ENCODE measurements at regions not wholly inside any gene's neighbourhood (a gene's known extent, or its start where the extent isn't known, plus 50 kb on each side); places are given as distances from the start of the nearest gene placed in this dataset.

- DNase-seq = no peak
- WGBS (ENCODE audit: insufficient coverage) = no CpG with 5 or more reads among the region's 4 CpGs
- POLR2A ChIA-PET = no interaction called here
- peaks cover 0 to 6% (median 5%) of the 10 kb centered on the region in 5 experiments for H3K27me3 ChIP-seq (replicated peaks in 2 of 5; ENCODE audit: control insufficient read depth in 4 of 5, insufficient read depth in 5 of 5, low read length in 4 of 5)
- H3K27ac ChIP-seq (ENCODE audit: insufficient read depth in 1 of 2, low read depth in 1 of 2, low read length in 2 of 2, poor library complexity in 1 of 2, severe bottlenecking in 2 of 2) = no peak overlapping the region
- CTCF ChIA-PET = no interaction called here
- peaks cover 0 to 1% (median 0%) of the 10 kb centered on the region in 5 experiments for H3K9me3 ChIP-seq (ENCODE audit: control extremely low read depth in 1 of 5, control insufficient read depth in 4 of 5, insufficient read depth in 2 of 5, low read depth in 1 of 5, low read length in 4 of 5)
- H3K36me3 ChIP-seq (ENCODE audit: control insufficient read depth in 4 of 4, insufficient read depth in 4 of 4, low read length in 3 of 4) = no peaks in the 10 kb centered on the region
- no peak overlapping the region for H3K4me3 ChIP-seq (ENCODE audit: control insufficient read depth in 1 of 7, extremely low read depth in 1 of 7, insufficient read depth in 4 of 7, low read depth in 2 of 7, low read length in 6 of 7)
- H3K4me1 ChIP-seq (ENCODE audit: control extremely low read depth in 1 of 4, control insufficient read depth in 4 of 4, insufficient read depth in 4 of 4, low read length in 3 of 4) = no peaks in the 10 kb centered on the region
Measured at GRCh38 chr10:125495386-125495785, 187.6 kb downstream of the TEX36 start.

- H3K4me1 ChIP-seq (ENCODE audit: control extremely low read depth in 1 of 4, control insufficient read depth in 4 of 4, insufficient read depth in 4 of 4, low read length in 3 of 4) = no peaks in the 10 kb centered on the region
- WGBS (ENCODE audit: insufficient coverage) = 85% methylated on average over 9 of the region's 10 CpGs
- no peaks in the 10 kb centered on the region for H3K36me3 ChIP-seq (ENCODE audit: control insufficient read depth in 4 of 4, insufficient read depth in 4 of 4, low read length in 3 of 4)
- no peak overlapping the region for H3K4me3 ChIP-seq (ENCODE audit: control insufficient read depth in 1 of 7, extremely low read depth in 1 of 7, insufficient read depth in 4 of 7, low read depth in 2 of 7, low read length in 6 of 7)
- ChIA-PET CTCF (no interaction called here), POLR2A (no interaction called here)
- no peak for DNase-seq
- peaks cover 0 to 1% (median 0%) of the 10 kb centered on the region in 5 experiments for H3K9me3 ChIP-seq (ENCODE audit: control extremely low read depth in 1 of 5, control insufficient read depth in 4 of 5, insufficient read depth in 2 of 5, low read depth in 1 of 5, low read length in 4 of 5)
- no peak overlapping the region for H3K27ac ChIP-seq (ENCODE audit: insufficient read depth in 1 of 2, low read depth in 1 of 2, low read length in 2 of 2, poor library complexity in 1 of 2, severe bottlenecking in 2 of 2)
- H3K27me3 ChIP-seq (replicated peaks in 2 of 5; ENCODE audit: control insufficient read depth in 4 of 5, insufficient read depth in 5 of 5, low read length in 4 of 5) = peaks cover 0 to 6% (median 6%) of the 10 kb centered on the region in 5 experiments
Measured at GRCh38 chr10:125494651-125495239, 188.2 kb downstream of the TEX36 start.

- Histone ChIP-seq H3K9me3 (ENCODE audit: control extremely low read depth in 1 of 5, control insufficient read depth in 4 of 5, insufficient read depth in 2 of 5, low read depth in 1 of 5, low read length in 4 of 5) (peaks cover 0 to 3% (median 0%) of the 10 kb centered on the region in 5 experiments), H3K27ac (ENCODE audit: insufficient read depth in 1 of 2, low read depth in 1 of 2, low read length in 2 of 2, poor library complexity in 1 of 2, severe bottlenecking in 2 of 2) (no peak overlapping the region), H3K4me1 (ENCODE audit: control extremely low read depth in 1 of 4, control insufficient read depth in 4 of 4, insufficient read depth in 4 of 4, low read length in 3 of 4) (no peaks in the 10 kb centered on the region), H3K27me3 (replicated peaks in 2 of 5; ENCODE audit: control insufficient read depth in 4 of 5, insufficient read depth in 5 of 5, low read length in 4 of 5) (peaks cover 0 to 9% (median 4%) of the 10 kb centered on the region in 5 experiments), H3K4me3 (ENCODE audit: control insufficient read depth in 1 of 7, extremely low read depth in 1 of 7, insufficient read depth in 4 of 7, low read depth in 2 of 7, low read length in 6 of 7) (no peak overlapping the region), H3K36me3 (ENCODE audit: control insufficient read depth in 4 of 4, insufficient read depth in 4 of 4, low read length in 3 of 4) (no peaks in the 10 kb centered on the region)
- WGBS (ENCODE audit: insufficient coverage) = no CpG with 5 or more reads among the region's 2 CpGs
- no peak for DNase-seq
- POLR2A ChIA-PET = no interaction called here
- CTCF ChIA-PET = no interaction called here
Measured at GRCh38 chr10:125491381-125491780, 191.6 kb downstream of the TEX36 start.

- Histone ChIP-seq H3K27me3 (replicated peaks in 2 of 5; ENCODE audit: control insufficient read depth in 4 of 5, insufficient read depth in 5 of 5, low read length in 4 of 5) (peaks cover 0 to 14% (median 4%) of the 10 kb centered on the region in 5 experiments), H3K4me1 (ENCODE audit: control extremely low read depth in 1 of 4, control insufficient read depth in 4 of 4, insufficient read depth in 4 of 4, low read length in 3 of 4) (no peaks in the 10 kb centered on the region), H3K9me3 (ENCODE audit: control extremely low read depth in 1 of 5, control insufficient read depth in 4 of 5, insufficient read depth in 2 of 5, low read depth in 1 of 5, low read length in 4 of 5) (peaks cover 0 to 1% (median 0%) of the 10 kb centered on the region in 5 experiments), H3K27ac (ENCODE audit: insufficient read depth in 1 of 2, low read depth in 1 of 2, low read length in 2 of 2, poor library complexity in 1 of 2, severe bottlenecking in 2 of 2) (no peak overlapping the region), H3K36me3 (ENCODE audit: control insufficient read depth in 4 of 4, insufficient read depth in 4 of 4, low read length in 3 of 4) (no peaks in the 10 kb centered on the region), H3K4me3 (ENCODE audit: control insufficient read depth in 1 of 7, extremely low read depth in 1 of 7, insufficient read depth in 4 of 7, low read depth in 2 of 7, low read length in 6 of 7) (no peak overlapping the region)
- no peak for DNase-seq
- 53% methylated on average over 2 of the region's 6 CpGs for WGBS (ENCODE audit: insufficient coverage)
- ChIA-PET POLR2A (no interaction called here), CTCF (no interaction called here)
Measured at GRCh38 chr10:125489731-125490130, 193.2 kb downstream of the TEX36 start.

- DNase-seq = no peak
- no peak overlapping the region for H3K4me3 ChIP-seq (ENCODE audit: control insufficient read depth in 1 of 7, extremely low read depth in 1 of 7, insufficient read depth in 4 of 7, low read depth in 2 of 7, low read length in 6 of 7)
- no peaks in the 10 kb centered on the region for H3K4me1 ChIP-seq (ENCODE audit: control extremely low read depth in 1 of 4, control insufficient read depth in 4 of 4, insufficient read depth in 4 of 4, low read length in 3 of 4)
- ChIA-PET POLR2A (no interaction called here), CTCF (no interaction called here)
- no peaks in the 10 kb centered on the region for H3K36me3 ChIP-seq (ENCODE audit: control insufficient read depth in 4 of 4, insufficient read depth in 4 of 4, low read length in 3 of 4)
- WGBS (ENCODE audit: insufficient coverage) = 88% methylated on average over 3 of the region's 4 CpGs
- peaks cover 0 to 22% (median 6%) of the 10 kb centered on the region in 5 experiments for H3K27me3 ChIP-seq (replicated peaks in 2 of 5; ENCODE audit: control insufficient read depth in 4 of 5, insufficient read depth in 5 of 5, low read length in 4 of 5)
- H3K9me3 ChIP-seq (ENCODE audit: control extremely low read depth in 1 of 5, control insufficient read depth in 4 of 5, insufficient read depth in 2 of 5, low read depth in 1 of 5, low read length in 4 of 5) = peaks cover 0 to 1% (median 0%) of the 10 kb centered on the region in 5 experiments
- H3K27ac ChIP-seq (ENCODE audit: insufficient read depth in 1 of 2, low read depth in 1 of 2, low read length in 2 of 2, poor library complexity in 1 of 2, severe bottlenecking in 2 of 2) = no peak overlapping the region
Measured at GRCh38 chr10:125485665-125486064, 197.3 kb downstream of the TEX36 start.

- no peaks in the 10 kb centered on the region for H3K36me3 ChIP-seq (ENCODE audit: control insufficient read depth in 4 of 4, insufficient read depth in 4 of 4, low read length in 3 of 4)
- no peak overlapping the region for H3K27ac ChIP-seq (ENCODE audit: insufficient read depth in 1 of 2, low read depth in 1 of 2, low read length in 2 of 2, poor library complexity in 1 of 2, severe bottlenecking in 2 of 2)
- H3K4me1 ChIP-seq (ENCODE audit: control extremely low read depth in 1 of 4, control insufficient read depth in 4 of 4, insufficient read depth in 4 of 4, low read length in 3 of 4) = no peaks in the 10 kb centered on the region
- H3K27me3 ChIP-seq (replicated peaks in 2 of 5; ENCODE audit: control insufficient read depth in 4 of 5, insufficient read depth in 5 of 5, low read length in 4 of 5) = peaks cover 0 to 27% (median 2%) of the 10 kb centered on the region in 5 experiments
- ChIA-PET CTCF (no interaction called here), POLR2A (no interaction called here)
- no peak for DNase-seq
- H3K4me3 ChIP-seq (ENCODE audit: control insufficient read depth in 1 of 7, extremely low read depth in 1 of 7, insufficient read depth in 4 of 7, low read depth in 2 of 7, low read length in 6 of 7) = no peak overlapping the region
- no CpG with 5 or more reads among the region's 1 CpG for WGBS (ENCODE audit: insufficient coverage)
- H3K9me3 ChIP-seq (ENCODE audit: control extremely low read depth in 1 of 5, control insufficient read depth in 4 of 5, insufficient read depth in 2 of 5, low read depth in 1 of 5, low read length in 4 of 5) = peaks cover 0 to 1% (median 0%) of the 10 kb centered on the region in 5 experiments
Measured at GRCh38 chr10:125484035-125484732, 198.8 kb downstream of the TEX36 start.

- Histone ChIP-seq H3K4me3 (ENCODE audit: control insufficient read depth in 1 of 7, extremely low read depth in 1 of 7, insufficient read depth in 4 of 7, low read depth in 2 of 7, low read length in 6 of 7) (no peak overlapping the region), H3K27me3 (replicated peaks in 2 of 5; ENCODE audit: control insufficient read depth in 4 of 5, insufficient read depth in 5 of 5, low read length in 4 of 5) (peaks cover 0 to 28% (median 2%) of the 10 kb centered on the region in 5 experiments), H3K9me3 (ENCODE audit: control extremely low read depth in 1 of 5, control insufficient read depth in 4 of 5, insufficient read depth in 2 of 5, low read depth in 1 of 5, low read length in 4 of 5) (peaks cover 0 to 1% (median 0%) of the 10 kb centered on the region in 5 experiments), H3K27ac (ENCODE audit: insufficient read depth in 1 of 2, low read depth in 1 of 2, low read length in 2 of 2, poor library complexity in 1 of 2, severe bottlenecking in 2 of 2) (no peak overlapping the region), H3K4me1 (ENCODE audit: control extremely low read depth in 1 of 4, control insufficient read depth in 4 of 4, insufficient read depth in 4 of 4, low read length in 3 of 4) (no peaks in the 10 kb centered on the region), H3K36me3 (ENCODE audit: control insufficient read depth in 4 of 4, insufficient read depth in 4 of 4, low read length in 3 of 4) (no peaks in the 10 kb centered on the region)
- ChIA-PET CTCF (no interaction called here), POLR2A (no interaction called here)
- WGBS (ENCODE audit: insufficient coverage) = 20% methylated on average over 1 of the region's 5 CpGs
- DNase-seq = no peak
Measured at GRCh38 chr10:125482637-125483036, 200.3 kb downstream of the TEX36 start.

All from common myeloid progenitor, CD34-positive (primary cell).